ENCODE measurements at regions not wholly inside any gene's neighbourhood (a gene's known extent, or its start where the extent isn't known, plus 50 kb on each side); places are given as distances from the start of the nearest gene placed in this dataset.

DNA sequence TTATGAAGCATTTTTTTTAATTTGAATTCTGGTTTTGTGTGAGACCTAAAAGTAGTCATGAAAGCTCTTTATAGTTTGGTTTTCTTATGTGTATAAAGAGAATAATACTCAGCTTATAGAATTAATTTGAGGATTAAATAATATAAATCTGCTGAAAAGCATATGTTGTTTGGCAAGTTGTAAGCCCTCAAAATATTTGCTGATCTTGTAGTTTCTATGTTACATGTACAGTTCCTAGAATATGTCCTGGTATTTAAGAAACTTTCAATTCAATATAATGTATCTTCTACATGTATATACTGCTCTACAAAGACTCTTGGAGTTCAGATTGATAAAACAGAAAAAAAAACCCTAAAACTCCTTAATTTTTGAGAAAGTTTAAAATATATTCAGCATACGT lies 605.5 kb upstream of the FAM98A start (continued):
- TF ChIP-seq, protein P1, sequence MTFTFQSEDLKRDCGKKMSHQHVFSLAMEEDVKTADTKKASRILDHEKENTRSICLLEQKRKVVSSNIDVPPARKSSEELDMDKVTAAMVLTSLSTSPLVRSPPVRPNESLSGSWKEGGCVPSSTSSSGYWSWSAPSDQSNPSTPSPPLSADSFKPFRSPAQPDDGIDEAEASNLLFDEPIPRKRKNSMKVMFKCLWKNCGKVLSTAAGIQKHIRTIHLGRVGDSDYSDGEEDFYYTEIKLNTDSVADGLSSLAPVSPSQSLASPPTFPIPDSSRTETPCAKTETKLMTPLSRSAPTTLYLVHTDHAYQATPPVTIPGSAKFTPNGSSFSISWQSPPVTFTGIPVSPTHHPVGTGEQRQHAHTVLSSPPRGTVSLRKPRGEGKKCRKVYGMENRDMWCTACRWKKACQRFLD (tag by site-specific recombination; IDR thresholded peaks at IDR 0.05) = no peak
- TF ChIP-seq ZNF664 (tag by site-specific recombination; IDR thresholded peaks at IDR 0.05) = no peak
- no peak for TF ChIP-seq EGR2 (tag by site-specific recombination; IDR thresholded peaks at IDR 0.05; ENCODE audit: low read depth)
- TF ChIP-seq ZNF324 (tag by site-specific recombination; IDR thresholded peaks at IDR 0.05) = no peak
- TF ChIP-seq, protein P2, sequence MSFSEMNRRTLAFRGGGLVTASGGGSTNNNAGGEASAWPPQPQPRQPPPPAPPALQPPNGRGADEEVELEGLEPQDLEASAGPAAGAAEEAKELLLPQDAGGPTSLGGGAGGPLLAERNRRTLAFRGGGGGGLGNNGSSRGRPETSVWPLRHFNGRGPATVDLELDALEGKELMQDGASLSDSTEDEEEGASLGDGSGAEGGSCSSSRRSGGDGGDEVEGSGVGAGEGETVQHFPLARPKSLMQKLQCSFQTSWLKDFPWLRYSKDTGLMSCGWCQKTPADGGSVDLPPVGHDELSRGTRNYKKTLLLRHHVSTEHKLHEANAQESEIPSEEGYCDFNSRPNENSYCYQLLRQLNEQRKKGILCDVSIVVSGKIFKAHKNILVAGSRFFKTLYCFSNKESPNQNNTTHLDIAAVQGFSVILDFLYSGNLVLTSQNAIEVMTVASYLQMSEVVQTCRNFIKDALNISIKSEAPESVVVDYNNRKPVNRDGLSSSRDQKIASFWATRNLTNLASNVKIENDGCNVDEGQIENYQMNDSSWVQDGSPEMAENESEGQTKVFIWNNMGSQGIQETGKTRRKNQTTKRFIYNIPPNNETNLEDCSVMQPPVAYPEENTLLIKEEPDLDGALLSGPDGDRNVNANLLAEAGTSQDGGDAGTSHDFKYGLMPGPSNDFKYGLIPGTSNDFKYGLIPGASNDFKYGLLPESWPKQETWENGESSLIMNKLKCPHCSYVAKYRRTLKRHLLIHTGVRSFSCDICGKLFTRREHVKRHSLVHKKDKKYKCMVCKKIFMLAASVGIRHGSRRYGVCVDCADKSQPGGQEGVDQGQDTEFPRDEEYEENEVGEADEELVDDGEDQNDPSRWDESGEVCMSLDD (tag by site-specific recombination; IDR thresholded peaks at IDR 0.05) = no peak
- TF ChIP-seq ZNF404 (tag by site-specific recombination; IDR thresholded peaks at IDR 0.05) = no peak
- TF ChIP-seq ZNF23 (tag by site-specific recombination; IDR thresholded peaks at IDR 0.05; ENCODE audit: borderline replicate concordance) = no peak
- no peak for TF ChIP-seq ZBTB21 (tag by site-specific recombination; IDR thresholded peaks at IDR 0.05)
- TF ChIP-seq ZNF514 (tag by site-specific recombination; IDR thresholded peaks at IDR 0.05) = no peak
- no peak for TF ChIP-seq ZNF335 (tag by site-specific recombination; conservative IDR thresholded peaks at IDR 0.05)

DNA sequence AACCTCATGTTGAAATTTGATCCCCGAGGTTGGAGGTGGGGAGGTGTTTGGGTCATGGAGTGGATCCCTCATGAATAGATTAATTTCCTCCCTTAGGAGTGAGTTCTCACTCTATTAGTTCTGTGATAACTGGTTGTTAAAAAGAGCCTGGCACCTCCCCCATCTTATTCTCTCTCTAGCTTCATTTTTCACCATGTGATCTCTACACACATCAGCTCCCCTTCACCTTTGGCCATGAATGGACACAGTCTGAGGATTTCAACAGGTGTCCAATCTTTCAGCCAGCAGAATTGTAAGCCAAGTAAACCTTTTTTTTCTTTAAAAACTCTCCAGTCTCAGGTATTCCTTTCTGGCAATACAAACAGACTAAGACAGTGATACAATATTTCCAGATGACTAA lies 602.0 kb upstream of the FAM98A start:
- H3K9me3 ChIP-seq (ENCODE audit: control insufficient read depth, insufficient read depth, low read depth, low read length) = no peaks in the 10 kb centered on the region
- CTCF ChIA-PET = no interaction called here
- no peaks in the 10 kb centered on the region for H3K4me1 ChIP-seq (ENCODE audit: control insufficient read depth, insufficient read depth, low read length)
- H3K4me3 ChIP-seq (ENCODE audit: low read depth, low read length) = no peak overlapping the region
- no peak for TF ChIP-seq ZNF132 (tag by site-specific recombination; IDR thresholded peaks at IDR 0.05; ENCODE audit: borderline replicate concordance)
- TF ChIP-seq ZNF239 (tag by site-specific recombination; IDR thresholded peaks at IDR 0.05) = no peak
- no peak for TF ChIP-seq ZNF324 (tag by site-specific recombination; IDR thresholded peaks at IDR 0.05)
- TF ChIP-seq ZNF174 (tag by site-specific recombination; IDR thresholded peaks at IDR 0.05) = no peak
- TF ChIP-seq, protein P2 (tag by site-specific recombination; IDR thresholded peaks at IDR 0.05) = no peak
- TF ChIP-seq, protein P3, sequence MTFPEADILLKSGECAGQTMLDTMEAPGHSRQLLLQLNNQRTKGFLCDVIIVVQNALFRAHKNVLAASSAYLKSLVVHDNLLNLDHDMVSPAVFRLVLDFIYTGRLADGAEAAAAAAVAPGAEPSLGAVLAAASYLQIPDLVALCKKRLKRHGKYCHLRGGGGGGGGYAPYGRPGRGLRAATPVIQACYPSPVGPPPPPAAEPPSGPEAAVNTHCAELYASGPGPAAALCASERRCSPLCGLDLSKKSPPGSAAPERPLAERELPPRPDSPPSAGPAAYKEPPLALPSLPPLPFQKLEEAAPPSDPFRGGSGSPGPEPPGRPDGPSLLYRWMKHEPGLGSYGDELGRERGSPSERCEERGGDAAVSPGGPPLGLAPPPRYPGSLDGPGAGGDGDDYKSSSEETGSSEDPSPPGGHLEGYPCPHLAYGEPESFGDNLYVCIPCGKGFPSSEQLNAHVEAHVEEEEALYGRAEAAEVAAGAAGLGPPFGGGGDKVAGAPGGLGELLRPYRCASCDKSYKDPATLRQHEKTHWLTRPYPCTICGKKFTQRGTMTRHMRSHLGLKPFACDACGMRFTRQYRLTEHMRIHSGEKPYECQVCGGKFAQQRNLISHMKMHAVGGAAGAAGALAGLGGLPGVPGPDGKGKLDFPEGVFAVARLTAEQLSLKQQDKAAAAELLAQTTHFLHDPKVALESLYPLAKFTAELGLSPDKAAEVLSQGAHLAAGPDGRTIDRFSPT (tag by site-specific recombination; IDR thresholded peaks at IDR 0.05) = no peak
- TF ChIP-seq, protein P4, sequence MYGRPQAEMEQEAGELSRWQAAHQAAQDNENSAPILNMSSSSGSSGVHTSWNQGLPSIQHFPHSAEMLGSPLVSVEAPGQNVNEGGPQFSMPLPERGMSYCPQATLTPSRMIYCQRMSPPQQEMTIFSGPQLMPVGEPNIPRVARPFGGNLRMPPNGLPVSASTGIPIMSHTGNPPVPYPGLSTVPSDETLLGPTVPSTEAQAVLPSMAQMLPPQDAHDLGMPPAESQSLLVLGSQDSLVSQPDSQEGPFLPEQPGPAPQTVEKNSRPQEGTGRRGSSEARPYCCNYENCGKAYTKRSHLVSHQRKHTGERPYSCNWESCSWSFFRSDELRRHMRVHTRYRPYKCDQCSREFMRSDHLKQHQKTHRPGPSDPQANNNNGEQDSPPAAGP (tag by site-specific recombination; IDR thresholded peaks at IDR 0.05) = no peak
- no peak for TF ChIP-seq ZNF549 (tag by site-specific recombination; IDR thresholded peaks at IDR 0.05)
- H3K36me3 ChIP-seq (ENCODE audit: control insufficient read depth in 2 of 2, insufficient read depth in 1 of 2, low read length in 2 of 2) = no peaks in the 10 kb centered on the region
- H3K27ac ChIP-seq (ENCODE audit: extremely low read depth, low read depth, low read length) = no peak overlapping the region
- POLR2A ChIA-PET = no interaction called here

Data from HEK293 (cell line).